B cell (primary cell): ENCODE measurements at regions not wholly inside any gene's neighbourhood (a gene's known extent, or its start where the extent isn't known, plus 50 kb on each side); places are given as distances from the start of the nearest gene placed in this dataset.

Experiments
- ATAC-seq: fragments of 200-7000 bp; cut with Tn5 transposase; one replicate; pipeline ENCODE4 v1.10.0; 2021; ENCODE audit warnings: low read depth, mild to moderate bottlenecking, moderate number of reproducible peaks, moderate library complexity
- CTCF ChIA-PET: fragments of 350-600 bp; sonication (Branson Sonifier 250); formaldehyde crosslinking; loops from one replicate; lab custom pipeline; 2021; ENCODE audit warnings: antibody characterized with exemption, inconsistent platforms; lab: Charles Lee
- POLR2A ChIA-PET: fragments of 350-600 bp; sonication (Branson Sonifier 250); formaldehyde crosslinking; loops from one replicate; lab custom pipeline; 2021; ENCODE audit warnings: antibody characterized with exemption; lab: Charles Lee
- DNase-seq: peaks from one replicate; pipeline ENCODE4 v3.0.0; 2013
- H2AFZ ChIP-seq: 2 replicates; pipeline ENCODE4 v1.6.1; 2012; ENCODE audit warnings: mild to moderate bottlenecking, low read depth, low read length; ENCODE audit not compliant: insufficient read depth, poor library complexity, severe bottlenecking
- H3K27ac ChIP-seq, 2 donors: 1 replicate in 1 of 2; 2 replicates in 1 of 2; pipeline ENCODE4 v1.5.1; 2012 to 2013; ENCODE audit warnings: low read length in 2 of 2, mild to moderate bottlenecking in 2 of 2, moderate library complexity in 1 of 2
- H3K27me3 ChIP-seq, 4 experiments: fragments of 200-600 bp in 1 of 4; sonication (generic) in 1 of 4; replicated peaks in 1 of 4; 1 replicate in 2 of 4; 2 replicates in 2 of 4; pipeline versions ENCODE4 v1.6.1 to v1.7.0; 2013 to 2016; ENCODE audit warnings: low read length in 3 of 4, mild to moderate bottlenecking in 2 of 4, mixed read lengths in 1 of 4, moderate library complexity in 1 of 4; ENCODE audit not compliant: insufficient read depth in 4 of 4, control insufficient read depth in 3 of 4; ENCODE audit errors: control extremely low read depth in 1 of 4
- H3K36me3 ChIP-seq, 2 experiments: replicated peaks in 1 of 2; 1 replicate in 1 of 2; 2 replicates in 1 of 2; pipeline versions ENCODE4 v1.6.1 to v1.7.1; 2013; ENCODE audit warnings: low read length in 1 of 2; ENCODE audit not compliant: insufficient read depth in 2 of 2, control insufficient read depth in 1 of 2; ENCODE audit errors: control extremely low read depth in 1 of 2, extremely low read depth in 1 of 2
- H3K4me1 ChIP-seq, 2 donors: fragments of 200-600 bp in 1 of 2; sonication (generic) in 1 of 2; 1 replicate in 1 of 2; 2 replicates in 1 of 2; pipeline versions ENCODE4 v1.5.1 to v1.6.1; 2013 to 2017; ENCODE audit warnings: low read length in 2 of 2; ENCODE audit not compliant: control insufficient read depth in 2 of 2, insufficient read depth in 2 of 2
- H3K4me2 ChIP-seq: replicated peaks from 2 replicates; pipeline ENCODE3; 2012; ENCODE audit warnings: mild to moderate bottlenecking, low read depth, low read length; ENCODE audit not compliant: poor library complexity, severe bottlenecking
- H3K4me3 ChIP-seq, 5 experiments: fragments of 200-600 bp in 1 of 5; sonication (generic) in 1 of 5; 1 replicate in 3 of 5; 2 replicates in 2 of 5; pipeline versions ENCODE4 v1.5.1 to v1.7.0; 2011 to 2016; ENCODE audit warnings: low read length in 4 of 5, mild to moderate bottlenecking in 4 of 5, low read depth in 2 of 5, control low read depth in 1 of 5, moderate library complexity in 1 of 5; ENCODE audit not compliant: insufficient read depth in 1 of 5; ENCODE audit errors: control extremely low read depth in 1 of 5, extremely low read depth in 1 of 5
- H3K79me2 ChIP-seq: fragments of 200-600 bp; sonication (generic); one replicate; pipeline ENCODE4 v1.6.0; 2016; ENCODE audit warnings: low read length; ENCODE audit not compliant: control insufficient read depth, insufficient read depth
- H3K9ac ChIP-seq: fragments of 200-600 bp; sonication (generic); 2 replicates; pipeline ENCODE4 v1.6.1; 2017; ENCODE audit warnings: mild to moderate bottlenecking, low read length, moderate library complexity
- H3K9me3 ChIP-seq, 3 donors: one replicate each; pipeline versions ENCODE4 v1.6.1 to v1.7.1; 2013; ENCODE audit warnings: low read length in 2 of 3; ENCODE audit not compliant: control insufficient read depth in 2 of 3, insufficient read depth in 1 of 3; ENCODE audit errors: control extremely low read depth in 1 of 3
- H4K20me1 ChIP-seq: 2 replicates; pipeline ENCODE4 v1.6.0; 2012; ENCODE audit warnings: mild to moderate bottlenecking, low read length; ENCODE audit not compliant: insufficient read depth, control insufficient read depth, poor library complexity, severe bottlenecking
- H3K27ac Mint-ChIP-seq: one replicate; pipeline ENCODE4 v1.8.0; 2021; ENCODE audit warnings: mixed read lengths
- H3K27me3 Mint-ChIP-seq: one replicate; pipeline ENCODE4 v1.8.0; 2021; ENCODE audit warnings: mixed read lengths
- H3K4me1 Mint-ChIP-seq: one replicate; pipeline ENCODE4 v1.8.0; 2021; ENCODE audit warnings: mixed read lengths
- H3K4me3 Mint-ChIP-seq: one replicate; pipeline ENCODE4 v1.8.0; 2021; ENCODE audit warnings: mixed read lengths
- H3K9me3 Mint-ChIP-seq: one replicate; pipeline ENCODE4 v1.8.0; 2022; ENCODE audit warnings: mixed read lengths; ENCODE audit not compliant: insufficient read depth
- EZH2 ChIP-seq: IDR thresholded peaks from 2 replicates; pipeline ENCODE4 v1.6.1; 2012; ENCODE audit warnings: borderline replicate concordance, low read depth, mild to moderate bottlenecking, moderate library complexity, low read length; ENCODE audit not compliant: insufficient read depth, poor library complexity, severe bottlenecking
- WGBS: methylation state at CpG from one replicate; pipeline ENCODE4 v1.1.5; 2013; ENCODE audit warnings: missing lambda C conversion rate; ENCODE audit not compliant: insufficient coverage; 5-methylcytosine and 5-hydroxymethylcytosine counted together
- intact Hi-C: fragments of 100-400 bp; cut with micrococcal nuclease; formaldehyde crosslinking; loops from one replicate; pipeline ENCODE4 v1.10.0; 2022
- TF ChIP-seq, protein P1 (sequence below): fragments of 200-600 bp; IDR thresholded peaks from one replicate; pipeline ENCODE4 v1.8.0; 2022; ENCODE audit warnings: antibody characterized with exemption, mild to moderate bottlenecking

DNA sequence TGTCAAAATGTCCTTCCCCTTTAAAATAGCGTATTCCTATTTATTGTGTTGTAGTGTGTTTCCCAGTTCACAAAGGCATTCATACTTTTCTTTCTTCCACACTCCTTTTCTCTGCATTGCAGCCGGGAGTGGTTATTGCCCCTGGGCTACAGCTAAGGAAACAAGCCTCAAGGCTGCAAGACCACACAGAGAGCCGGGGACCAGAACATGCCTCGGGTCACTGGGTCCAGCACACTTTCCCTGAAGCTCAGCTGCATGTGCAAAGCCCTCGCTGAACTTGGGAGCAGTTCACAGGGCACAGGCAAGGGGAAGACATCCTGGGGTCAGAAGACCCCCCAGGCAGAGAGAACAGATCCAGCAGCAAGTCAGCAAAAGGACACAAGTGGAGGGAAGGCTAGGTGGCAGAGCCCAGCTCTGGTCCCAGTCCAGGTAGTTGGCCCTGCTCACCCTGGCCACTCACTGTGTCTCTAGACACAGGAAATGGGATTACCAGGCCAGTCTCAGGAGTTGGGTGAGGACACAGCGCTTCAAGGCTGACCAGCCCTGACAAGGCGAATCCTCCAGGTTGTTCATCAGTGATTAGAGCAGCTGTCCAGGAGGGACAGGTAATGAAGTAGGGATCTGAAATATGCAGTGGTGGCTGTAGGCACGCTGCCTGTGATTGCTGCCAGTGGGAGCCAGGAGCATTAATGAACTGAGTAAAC, 118.2 kb downstream of the CD83 start:
- no peaks in the 10 kb centered on the region for H4K20me1 ChIP-seq
- Mint-ChIP-seq H3K27me3 (no peaks in the 10 kb centered on the region), H3K27ac (no peak overlapping the region), H3K4me1 (peaks cover 44% of the 10 kb centered on the region), H3K4me3 (no peak overlapping the region), H3K9me3 (peaks cover 4% of the 10 kb centered on the region)
- H3K9me3 ChIP-seq: no peaks in the 10 kb centered on the region
- ATAC-seq: no peak
- no peaks in the 10 kb centered on the region for H3K79me2 ChIP-seq
- POLR2A ChIA-PET: interaction anchor here (0.8 kb wide), 1 partner anchor 478 kb away, joined by 4 read pairs; no protein-coding TSS in a partner anchor
- DNase-seq: no peak
- CTCF ChIA-PET: interaction anchor here (0.6 to 1.5 kb wide), 3 partner anchors 11 to 157 kb away, joined by 3 read pairs; no protein-coding TSS in a partner anchor
- intact Hi-C loops: no loop called here
- H3K4me3 ChIP-seq: no peak overlapping the region
- no peak overlapping the region for H3K27ac ChIP-seq
- H3K9ac ChIP-seq: no peak overlapping the region
- no peaks in the 10 kb centered on the region for H3K27me3 ChIP-seq
- no peak overlapping the region for H3K4me2 ChIP-seq
- TF ChIP-seq, protein P1, sequence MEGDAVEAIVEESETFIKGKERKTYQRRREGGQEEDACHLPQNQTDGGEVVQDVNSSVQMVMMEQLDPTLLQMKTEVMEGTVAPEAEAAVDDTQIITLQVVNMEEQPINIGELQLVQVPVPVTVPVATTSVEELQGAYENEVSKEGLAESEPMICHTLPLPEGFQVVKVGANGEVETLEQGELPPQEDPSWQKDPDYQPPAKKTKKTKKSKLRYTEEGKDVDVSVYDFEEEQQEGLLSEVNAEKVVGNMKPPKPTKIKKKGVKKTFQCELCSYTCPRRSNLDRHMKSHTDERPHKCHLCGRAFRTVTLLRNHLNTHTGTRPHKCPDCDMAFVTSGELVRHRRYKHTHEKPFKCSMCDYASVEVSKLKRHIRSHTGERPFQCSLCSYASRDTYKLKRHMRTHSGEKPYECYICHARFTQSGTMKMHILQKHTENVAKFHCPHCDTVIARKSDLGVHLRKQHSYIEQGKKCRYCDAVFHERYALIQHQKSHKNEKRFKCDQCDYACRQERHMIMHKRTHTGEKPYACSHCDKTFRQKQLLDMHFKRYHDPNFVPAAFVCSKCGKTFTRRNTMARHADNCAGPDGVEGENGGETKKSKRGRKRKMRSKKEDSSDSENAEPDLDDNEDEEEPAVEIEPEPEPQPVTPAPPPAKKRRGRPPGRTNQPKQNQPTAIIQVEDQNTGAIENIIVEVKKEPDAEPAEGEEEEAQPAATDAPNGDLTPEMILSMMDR: no peak
- no peak for TF ChIP-seq EZH2
- 97% methylated on average over 7 of the region's 8 CpGs for WGBS
- H3K4me1 ChIP-seq: peaks cover 20 to 21% of the 10 kb centered on the region in 2 donors
- no peak overlapping the region for H2AFZ ChIP-seq
- no peaks in the 10 kb centered on the region for H3K36me3 ChIP-seq

DNA sequence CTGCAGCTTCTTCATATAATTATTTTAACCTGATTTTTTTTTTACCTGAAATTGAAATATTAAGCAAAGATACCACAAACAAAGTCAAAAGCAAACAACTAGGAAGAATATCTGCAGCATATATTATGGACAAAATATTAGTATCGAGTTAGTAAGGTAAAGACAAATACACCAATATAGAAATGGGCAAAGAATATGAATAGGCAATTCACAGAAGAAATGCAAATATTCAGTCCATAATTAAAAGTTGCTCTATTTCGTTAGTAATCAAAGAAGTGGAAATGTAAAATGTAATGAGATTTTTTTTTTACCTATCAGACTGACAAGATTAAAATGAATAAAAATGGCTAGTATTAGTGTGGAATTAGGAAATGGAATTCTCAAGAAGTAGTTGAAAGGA, 121.5 kb downstream of the CD83 start:
- no peak overlapping the region for H3K4me3 ChIP-seq
- DNase-seq (no peak), ATAC-seq (no peak)
- no peaks in the 10 kb centered on the region for H3K27me3 ChIP-seq
- CTCF ChIA-PET: no interaction called here
- no peak overlapping the region for H3K27ac Mint-ChIP-seq
- intact Hi-C loops: no loop called here
- H3K4me1 Mint-ChIP-seq: peaks cover 52% of the 10 kb centered on the region
- H4K20me1 ChIP-seq: no peaks in the 10 kb centered on the region
- no peak overlapping the region for H2AFZ ChIP-seq
- H3K9me3 ChIP-seq: peaks cover 0 to 2% (median 0%) of the 10 kb centered on the region in 3 donors
- POLR2A ChIA-PET: no interaction called here
- H3K9ac ChIP-seq: no peak overlapping the region
- no peak overlapping the region for H3K4me2 ChIP-seq
- no peaks in the 10 kb centered on the region for H3K27me3 Mint-ChIP-seq
- H3K9me3 Mint-ChIP-seq: peaks cover 4% of the 10 kb centered on the region
- no CpG with 5 or more reads among the region's 2 CpGs for WGBS
- no peak for TF ChIP-seq EZH2
- TF ChIP-seq, protein P1: no peak
- no peak overlapping the region for H3K27ac ChIP-seq
- peaks cover 35 to 36% of the 10 kb centered on the region in 2 donors for H3K4me1 ChIP-seq
- no peaks in the 10 kb centered on the region for H3K36me3 ChIP-seq
- no peaks in the 10 kb centered on the region for H3K79me2 ChIP-seq
- H3K4me3 Mint-ChIP-seq: no peak overlapping the region
